GM10266 (cell line): ENCODE measurements at regions not wholly inside any gene's neighbourhood (a gene's known extent, or its start where the extent isn't known, plus 50 kb on each side); places are given as distances from the start of the nearest gene placed in this dataset.

Experiments used
- DNase-seq: peaks from one replicate; pipeline ENCODE4 v3.0.0; 2012; ENCODE audit errors: extremely low spot score
- TF ChIP-seq, protein P1 (sequence below): IDR thresholded peaks from 2 replicates; pipeline ENCODE4 v1.5.1; 2012; ENCODE audit warnings: mild to moderate bottlenecking, low read depth; ENCODE audit not compliant: control insufficient read depth, insufficient read depth; ENCODE audit errors: missing control alignments

DNA sequence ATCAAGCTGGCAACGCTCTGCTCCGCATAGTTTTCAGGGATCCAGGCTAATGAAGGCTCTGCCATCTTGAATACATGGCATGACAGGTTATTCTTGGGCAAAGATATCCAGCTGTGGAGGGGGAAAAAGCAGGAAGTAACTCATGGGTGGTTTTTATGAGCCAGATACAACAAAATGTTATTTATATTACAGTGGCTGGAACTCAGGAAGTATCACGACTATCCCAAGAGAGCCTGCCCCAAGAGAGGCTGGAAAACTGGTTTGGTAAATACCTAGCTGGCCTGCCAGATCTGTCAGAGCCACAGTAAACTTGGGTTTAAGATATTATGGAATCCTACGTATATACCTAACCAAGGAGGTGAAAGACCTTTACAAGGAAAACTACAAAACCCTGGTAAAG lies 462.8 kb upstream of the ANKRD30A start:
- no peak for DNase-seq
- TF ChIP-seq, protein P1, sequence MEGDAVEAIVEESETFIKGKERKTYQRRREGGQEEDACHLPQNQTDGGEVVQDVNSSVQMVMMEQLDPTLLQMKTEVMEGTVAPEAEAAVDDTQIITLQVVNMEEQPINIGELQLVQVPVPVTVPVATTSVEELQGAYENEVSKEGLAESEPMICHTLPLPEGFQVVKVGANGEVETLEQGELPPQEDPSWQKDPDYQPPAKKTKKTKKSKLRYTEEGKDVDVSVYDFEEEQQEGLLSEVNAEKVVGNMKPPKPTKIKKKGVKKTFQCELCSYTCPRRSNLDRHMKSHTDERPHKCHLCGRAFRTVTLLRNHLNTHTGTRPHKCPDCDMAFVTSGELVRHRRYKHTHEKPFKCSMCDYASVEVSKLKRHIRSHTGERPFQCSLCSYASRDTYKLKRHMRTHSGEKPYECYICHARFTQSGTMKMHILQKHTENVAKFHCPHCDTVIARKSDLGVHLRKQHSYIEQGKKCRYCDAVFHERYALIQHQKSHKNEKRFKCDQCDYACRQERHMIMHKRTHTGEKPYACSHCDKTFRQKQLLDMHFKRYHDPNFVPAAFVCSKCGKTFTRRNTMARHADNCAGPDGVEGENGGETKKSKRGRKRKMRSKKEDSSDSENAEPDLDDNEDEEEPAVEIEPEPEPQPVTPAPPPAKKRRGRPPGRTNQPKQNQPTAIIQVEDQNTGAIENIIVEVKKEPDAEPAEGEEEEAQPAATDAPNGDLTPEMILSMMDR: no peak

- DNase-seq: no peak
- TF ChIP-seq, protein P1: no peak
Measured at GRCh38 chr10:36650274-36650673, 475.1 kb upstream of the ANKRD30A start.

DNA sequence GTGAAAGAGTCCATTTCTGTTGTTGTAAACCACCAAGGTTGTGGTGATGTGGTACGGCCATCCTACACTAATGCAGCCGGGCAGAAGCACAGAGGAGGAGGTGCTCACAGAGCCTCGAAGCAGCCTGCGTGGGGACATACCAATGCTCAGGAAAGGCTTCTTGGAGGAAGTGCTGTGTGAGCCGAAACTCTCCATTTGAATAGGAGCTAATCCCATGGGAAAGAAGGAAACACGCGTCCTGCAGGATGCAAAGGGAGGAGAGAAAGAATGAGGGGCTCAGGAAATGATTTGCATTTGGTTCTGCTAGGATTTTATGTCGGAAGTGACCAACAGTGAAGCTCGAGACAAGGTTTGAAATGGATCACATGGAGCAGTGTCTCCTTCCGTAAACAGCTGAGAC lies 477.9 kb upstream of the ANKRD30A start:
- TF ChIP-seq, protein P1: no peak
- no peak for DNase-seq

GRCh38 chr10:36640626-36641025 lies 484.8 kb upstream of the ANKRD30A start:
- no peak for DNase-seq
- TF ChIP-seq, protein P1: no peak

GRCh38 chr10:36638462-36639155 lies 486.8 kb upstream of the ANKRD30A start:
- TF ChIP-seq, protein P1: no peak
- DNase-seq: no peak

- TF ChIP-seq, protein P1: no peak
Measured at GRCh38 chr10:36636879-36637278, 488.5 kb upstream of the ANKRD30A start.

GRCh38 chr10:36636285-36636839 lies 489.0 kb upstream of the ANKRD30A start:
- DNase-seq: no peak
- TF ChIP-seq, protein P1: no peak

More at GRCh38 chr10:36636879-36637278, 488.5 kb upstream of the ANKRD30A start:
- no peak for DNase-seq
